ENCODE measurements at regions not wholly inside any gene's neighbourhood (a gene's known extent, or its start where the extent isn't known, plus 50 kb on each side); places are given as distances from the start of the nearest gene placed in this dataset.
"Not testable (repeated sequence)": the region's sequence is repeated elsewhere in the genome, so short reads cannot be mapped to it uniquely, and the experiment has no call there.

DNA sequence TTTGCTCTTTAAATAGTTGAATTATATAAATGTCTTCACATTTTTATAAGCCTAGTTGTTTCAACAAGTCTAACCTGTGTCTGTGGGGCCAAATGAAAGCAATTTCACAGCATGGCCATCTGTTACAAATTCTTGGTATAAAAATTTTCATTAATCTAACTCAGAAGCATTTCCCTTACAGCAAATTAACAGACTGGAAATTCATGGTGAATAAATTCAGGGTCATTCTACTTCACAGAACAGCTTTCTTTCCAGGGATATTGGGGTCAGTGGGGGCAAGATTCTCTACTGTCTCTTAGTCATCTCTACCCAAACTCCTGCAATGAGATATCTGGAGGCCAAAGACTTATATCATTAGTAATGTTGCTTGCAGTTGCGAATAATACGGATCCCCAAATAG lies 352.1 kb downstream of the MMUT start:
- TF ChIP-seq, protein P1, sequence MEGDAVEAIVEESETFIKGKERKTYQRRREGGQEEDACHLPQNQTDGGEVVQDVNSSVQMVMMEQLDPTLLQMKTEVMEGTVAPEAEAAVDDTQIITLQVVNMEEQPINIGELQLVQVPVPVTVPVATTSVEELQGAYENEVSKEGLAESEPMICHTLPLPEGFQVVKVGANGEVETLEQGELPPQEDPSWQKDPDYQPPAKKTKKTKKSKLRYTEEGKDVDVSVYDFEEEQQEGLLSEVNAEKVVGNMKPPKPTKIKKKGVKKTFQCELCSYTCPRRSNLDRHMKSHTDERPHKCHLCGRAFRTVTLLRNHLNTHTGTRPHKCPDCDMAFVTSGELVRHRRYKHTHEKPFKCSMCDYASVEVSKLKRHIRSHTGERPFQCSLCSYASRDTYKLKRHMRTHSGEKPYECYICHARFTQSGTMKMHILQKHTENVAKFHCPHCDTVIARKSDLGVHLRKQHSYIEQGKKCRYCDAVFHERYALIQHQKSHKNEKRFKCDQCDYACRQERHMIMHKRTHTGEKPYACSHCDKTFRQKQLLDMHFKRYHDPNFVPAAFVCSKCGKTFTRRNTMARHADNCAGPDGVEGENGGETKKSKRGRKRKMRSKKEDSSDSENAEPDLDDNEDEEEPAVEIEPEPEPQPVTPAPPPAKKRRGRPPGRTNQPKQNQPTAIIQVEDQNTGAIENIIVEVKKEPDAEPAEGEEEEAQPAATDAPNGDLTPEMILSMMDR (IDR thresholded peaks at IDR 0.05), result no peak
- no peak for TF ChIP-seq ZFX (IDR thresholded peaks at IDR 0.05; ENCODE audit: borderline replicate concordance)

DNA sequence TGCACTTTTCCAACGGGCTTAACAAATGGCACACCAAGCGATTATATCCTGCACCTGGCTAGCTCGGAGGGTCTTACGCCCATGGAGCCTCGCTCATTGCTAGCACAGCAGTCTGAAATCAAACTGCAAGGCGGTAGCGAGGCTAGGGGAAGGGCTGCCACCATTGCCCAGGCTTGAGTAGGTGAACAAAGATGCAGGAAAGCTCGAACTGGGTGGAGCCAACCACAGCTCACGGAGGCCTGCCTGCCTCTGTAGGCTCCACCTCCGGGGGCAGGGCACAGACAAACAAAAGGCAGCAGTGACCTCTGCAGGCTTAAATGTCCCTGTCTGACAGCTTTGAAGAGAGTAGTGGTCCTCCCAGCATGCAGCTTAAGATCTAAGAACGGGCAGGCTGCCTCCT lies 365.4 kb downstream of the MMUT start:
- H3K27ac ChIP-seq, result not testable (repeated sequence)

More for the DNA sequence above, 352.1 kb downstream of the MMUT start:
- no peak overlapping the region for H3K27ac ChIP-seq

DNA sequence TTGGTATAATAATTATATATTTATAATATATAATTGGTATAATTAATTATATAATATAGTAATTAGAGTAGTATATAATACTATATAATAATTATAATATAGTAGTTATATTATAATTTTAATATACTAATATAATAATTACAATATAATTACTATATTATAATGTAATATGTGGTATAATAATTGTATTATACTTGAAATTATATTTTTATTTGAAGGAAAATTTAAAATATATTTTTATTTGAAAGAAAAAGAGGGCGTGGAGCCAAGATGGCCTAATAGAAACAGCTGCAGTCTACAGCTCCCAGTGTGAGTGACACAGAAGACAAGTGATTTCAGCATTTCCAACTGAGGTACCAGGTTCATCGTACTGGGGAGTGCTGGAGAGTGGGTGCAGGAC lies 365.9 kb downstream of the MMUT start:
- H3K27ac ChIP-seq, result no peak overlapping the region
- no peak for TF ChIP-seq ZFX (IDR thresholded peaks at IDR 0.05; ENCODE audit: borderline replicate concordance)
- TF ChIP-seq, protein P1 (IDR thresholded peaks at IDR 0.05), result no peak

DNA sequence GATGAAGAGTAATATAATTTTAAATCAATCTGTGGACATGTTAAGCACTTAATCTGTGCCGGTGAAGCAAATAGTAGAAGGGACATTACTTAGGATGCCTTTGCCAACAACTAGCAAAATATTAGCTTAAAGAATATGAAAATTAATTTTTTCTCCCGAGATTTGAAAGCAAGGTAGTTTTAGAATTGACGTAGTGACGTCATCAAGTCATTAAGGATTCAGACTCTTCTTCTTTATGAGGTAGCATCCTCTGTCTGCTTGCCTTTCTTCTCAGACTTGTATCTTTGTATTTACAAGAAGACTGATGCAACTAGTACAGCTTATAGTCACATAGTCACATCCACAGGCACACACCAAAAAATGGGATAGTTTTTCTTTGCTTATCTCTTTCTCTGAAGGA lies 374.4 kb downstream of the MMUT start:
- TF ChIP-seq ZFX (IDR thresholded peaks at IDR 0.05; ENCODE audit: borderline replicate concordance), result no peak
- TF ChIP-seq, protein P1 (IDR thresholded peaks at IDR 0.05), result no peak
- no peak overlapping the region for H3K27ac ChIP-seq

DNA sequence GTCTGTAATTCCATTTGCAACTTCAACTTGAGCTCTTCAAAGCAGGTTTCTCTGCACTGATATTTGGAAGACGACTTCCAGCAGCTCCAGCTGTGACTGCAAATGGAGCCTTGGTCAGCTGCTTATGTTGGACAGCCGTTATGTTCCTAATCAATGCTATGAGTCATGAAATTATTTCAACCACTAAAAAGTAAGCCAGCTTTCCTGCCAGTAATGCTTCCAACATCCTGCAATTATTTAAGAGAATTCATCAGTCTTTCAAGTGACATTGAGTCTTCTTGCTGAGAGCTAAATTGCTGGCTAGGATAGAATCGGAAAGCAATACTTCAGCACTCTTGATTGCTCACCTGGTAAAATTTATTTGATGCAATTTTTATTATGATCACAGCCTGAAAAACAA lies 375.7 kb downstream of the MMUT start:
- TF ChIP-seq, protein P1 (IDR thresholded peaks at IDR 0.05), result no peak
- no peak for TF ChIP-seq ZFX (IDR thresholded peaks at IDR 0.05; ENCODE audit: borderline replicate concordance)
- H3K27ac ChIP-seq, result no peak overlapping the region

DNA sequence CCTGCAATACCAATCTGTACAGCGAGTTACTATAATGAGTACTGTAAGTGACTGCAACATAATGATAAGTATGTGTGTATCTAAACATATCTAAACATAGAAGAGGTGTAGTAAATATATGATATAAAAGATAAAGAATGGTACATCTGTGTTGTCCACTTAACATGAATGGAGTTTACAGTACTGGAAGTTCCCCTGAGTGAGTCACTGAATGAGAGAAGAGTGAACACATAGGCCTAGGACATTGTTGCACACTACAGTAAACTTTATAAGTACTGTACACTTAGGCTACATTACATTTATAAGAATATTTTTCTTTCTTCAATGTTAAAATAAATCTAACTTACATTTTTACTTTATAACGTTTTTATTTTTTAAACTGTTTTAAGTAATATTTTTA lies 380.4 kb downstream of the MMUT start:
- H3K27ac ChIP-seq, result no peak overlapping the region
- no peak for TF ChIP-seq ZFX (IDR thresholded peaks at IDR 0.05; ENCODE audit: borderline replicate concordance)
- TF ChIP-seq, protein P1 (IDR thresholded peaks at IDR 0.05), result no peak

DNA sequence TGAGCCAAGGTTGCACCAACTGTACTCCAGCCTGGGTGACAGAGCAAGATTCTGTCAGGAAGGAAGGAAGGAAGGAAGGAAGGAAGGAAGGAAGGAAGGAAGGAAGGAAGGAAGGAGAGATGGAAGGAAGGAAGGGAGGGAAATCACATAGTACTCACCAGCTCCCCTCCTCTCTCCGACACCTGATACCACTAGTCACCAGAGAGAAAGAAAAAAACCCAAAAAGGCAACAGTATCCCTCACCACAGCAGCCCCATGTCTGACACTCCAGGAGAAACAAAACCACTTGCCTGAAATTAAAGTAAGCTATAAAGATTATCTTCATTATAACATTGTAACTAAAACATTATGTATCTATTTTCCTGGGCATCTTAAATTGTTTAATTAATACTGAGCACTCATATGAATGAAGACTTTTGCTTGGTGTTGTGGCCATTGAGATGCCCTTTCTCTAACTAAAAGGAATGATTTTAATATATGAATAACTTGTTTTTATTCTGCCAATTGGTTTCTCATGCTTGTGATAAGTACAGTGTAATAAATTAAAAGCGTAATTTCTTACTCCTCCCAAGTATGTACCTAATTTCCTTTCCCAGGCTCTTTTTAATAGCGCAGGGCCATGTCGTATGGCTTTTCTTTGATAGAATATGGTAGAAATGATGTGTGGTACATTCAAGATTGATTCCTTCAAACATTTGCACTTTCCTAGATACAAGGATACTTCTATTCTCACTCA lies 390.0 kb downstream of the MMUT start:
- TF ChIP-seq, protein P1 (IDR thresholded peaks at IDR 0.05), result no peak
- TF ChIP-seq ZFX (IDR thresholded peaks at IDR 0.05; ENCODE audit: borderline replicate concordance), result no peak
- no peak overlapping the region for H3K27ac ChIP-seq

DNA sequence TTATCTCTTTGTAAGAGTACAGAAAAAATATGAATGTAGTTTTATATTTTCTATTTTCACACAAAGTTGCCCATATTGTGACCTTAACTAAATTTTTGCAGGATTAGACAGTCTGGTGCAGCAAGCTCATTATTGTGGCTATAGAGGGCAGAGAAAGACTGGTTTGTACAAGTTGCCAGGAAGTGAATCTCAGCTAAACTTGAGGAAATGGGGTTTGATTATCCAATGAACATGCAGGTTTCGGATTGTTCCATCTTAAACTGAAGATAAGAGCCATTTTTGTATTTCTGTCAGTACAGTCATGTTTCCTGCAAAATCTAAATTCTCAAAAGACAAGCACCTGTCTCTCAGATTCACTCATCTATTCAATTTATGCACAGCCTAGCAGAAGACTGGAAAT lies 390.9 kb downstream of the MMUT start:
- TF ChIP-seq, protein P1 (IDR thresholded peaks at IDR 0.05), result no peak
- no peak for TF ChIP-seq ZFX (IDR thresholded peaks at IDR 0.05; ENCODE audit: borderline replicate concordance)
- H3K27ac ChIP-seq, result no peak overlapping the region
